ENCODE measurements at regions not wholly inside any gene's neighbourhood (a gene's known extent, or its start where the extent isn't known, plus 50 kb on each side); places are given as distances from the start of the nearest gene placed in this dataset.

DNA sequence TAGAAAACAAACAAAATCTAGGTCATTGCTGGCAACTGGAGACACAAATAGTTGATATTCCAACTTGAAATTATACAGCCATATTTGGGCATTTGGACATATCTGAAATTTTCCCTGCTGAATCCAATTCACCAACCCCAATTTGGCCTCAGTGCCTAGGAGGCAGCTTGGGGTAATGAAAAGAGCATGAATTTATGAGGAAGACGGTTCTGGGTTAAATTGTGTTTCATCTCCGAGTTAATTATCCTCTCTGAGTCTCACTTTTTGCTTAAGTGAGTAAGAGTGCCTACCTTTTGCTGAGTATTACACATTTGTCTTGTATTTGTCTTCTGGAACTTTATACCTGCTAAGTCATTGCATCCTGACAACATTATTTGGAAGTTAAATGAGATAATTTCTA is 1906.8 kb upstream of the PIK3C3 start:
- DNase-seq (ENCODE audit: low read depth): no peak
- TF ChIP-seq, protein P1, sequence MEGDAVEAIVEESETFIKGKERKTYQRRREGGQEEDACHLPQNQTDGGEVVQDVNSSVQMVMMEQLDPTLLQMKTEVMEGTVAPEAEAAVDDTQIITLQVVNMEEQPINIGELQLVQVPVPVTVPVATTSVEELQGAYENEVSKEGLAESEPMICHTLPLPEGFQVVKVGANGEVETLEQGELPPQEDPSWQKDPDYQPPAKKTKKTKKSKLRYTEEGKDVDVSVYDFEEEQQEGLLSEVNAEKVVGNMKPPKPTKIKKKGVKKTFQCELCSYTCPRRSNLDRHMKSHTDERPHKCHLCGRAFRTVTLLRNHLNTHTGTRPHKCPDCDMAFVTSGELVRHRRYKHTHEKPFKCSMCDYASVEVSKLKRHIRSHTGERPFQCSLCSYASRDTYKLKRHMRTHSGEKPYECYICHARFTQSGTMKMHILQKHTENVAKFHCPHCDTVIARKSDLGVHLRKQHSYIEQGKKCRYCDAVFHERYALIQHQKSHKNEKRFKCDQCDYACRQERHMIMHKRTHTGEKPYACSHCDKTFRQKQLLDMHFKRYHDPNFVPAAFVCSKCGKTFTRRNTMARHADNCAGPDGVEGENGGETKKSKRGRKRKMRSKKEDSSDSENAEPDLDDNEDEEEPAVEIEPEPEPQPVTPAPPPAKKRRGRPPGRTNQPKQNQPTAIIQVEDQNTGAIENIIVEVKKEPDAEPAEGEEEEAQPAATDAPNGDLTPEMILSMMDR (conservative IDR thresholded peaks at IDR 0.05; ENCODE audit: low read depth, low read length): no peak
- H3K4me3 ChIP-seq (ENCODE audit: low read depth, low read length): no peak overlapping the region

DNA sequence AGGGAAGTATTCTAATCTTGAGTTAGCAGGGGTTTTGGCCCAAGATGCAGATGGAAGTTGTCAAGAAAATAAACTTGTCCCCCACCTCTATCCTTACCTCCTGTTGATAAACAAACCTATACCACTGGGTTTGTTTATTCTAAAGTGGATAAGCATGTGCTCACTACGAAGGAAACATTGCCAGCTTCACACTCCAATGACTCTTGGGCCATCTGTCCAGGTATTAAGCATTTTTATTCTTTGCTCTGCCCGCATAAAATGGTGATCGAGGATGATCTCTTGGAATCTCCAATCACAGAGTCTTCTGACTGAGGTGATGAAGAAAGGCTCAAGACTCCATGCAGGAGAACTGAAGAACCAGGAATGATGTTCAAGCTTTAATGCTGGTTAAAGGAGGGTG is 1908.4 kb upstream of the PIK3C3 start:
- TF ChIP-seq, protein P1 (conservative IDR thresholded peaks at IDR 0.05; ENCODE audit: low read depth, low read length): no peak
- no peak overlapping the region for H3K4me3 ChIP-seq (ENCODE audit: low read depth, low read length)
- no peak for DNase-seq (ENCODE audit: low read depth)

DNA sequence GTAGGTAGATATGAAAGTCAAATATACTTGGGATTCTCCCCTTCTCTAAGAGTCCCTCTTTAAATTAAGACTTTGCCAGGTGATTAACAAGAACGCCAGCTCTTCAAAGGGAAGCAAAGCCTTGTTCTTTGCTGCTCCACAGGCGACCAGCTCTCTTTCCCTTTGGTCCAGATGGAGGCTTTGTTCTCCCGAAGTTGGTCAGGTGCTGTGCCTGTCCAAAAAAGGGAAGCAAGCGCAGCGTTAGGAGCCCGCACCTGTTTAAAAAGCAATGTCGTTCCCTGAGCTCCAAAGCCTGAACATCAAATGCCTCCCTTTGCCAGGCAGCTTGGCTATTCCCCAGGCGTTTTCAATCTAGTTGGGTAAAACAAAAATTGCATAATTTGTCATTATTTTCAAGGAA is 1913.1 kb upstream of the PIK3C3 start:
- TF ChIP-seq, protein P1 (conservative IDR thresholded peaks at IDR 0.05; ENCODE audit: low read depth, low read length): no peak
- no peak overlapping the region for H3K4me3 ChIP-seq (ENCODE audit: low read depth, low read length)
- DNase-seq (ENCODE audit: low read depth): no peak

DNA sequence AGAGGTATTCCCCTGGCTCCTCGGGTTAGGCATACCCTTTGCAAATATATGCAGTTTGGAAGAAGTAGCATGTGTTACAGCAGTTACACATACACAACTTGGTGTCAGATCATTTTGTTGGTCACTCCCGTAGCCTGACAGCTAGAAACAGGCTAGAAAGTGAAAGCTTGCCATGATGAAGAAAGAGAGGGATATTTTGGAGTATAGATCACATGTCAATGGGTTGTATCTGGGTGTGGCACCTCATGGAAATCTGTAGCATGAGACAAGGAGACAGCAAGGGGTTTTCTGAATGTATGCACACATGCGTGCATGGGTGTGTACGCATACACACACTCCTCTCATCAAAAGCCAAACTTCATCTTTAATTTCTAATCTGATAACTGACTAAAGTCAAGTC is 1914.5 kb upstream of the PIK3C3 start:
- H3K4me3 ChIP-seq (ENCODE audit: low read depth, low read length): no peak overlapping the region
- DNase-seq (ENCODE audit: low read depth): no peak
- TF ChIP-seq, protein P1 (conservative IDR thresholded peaks at IDR 0.05; ENCODE audit: low read depth, low read length): no peak

DNA sequence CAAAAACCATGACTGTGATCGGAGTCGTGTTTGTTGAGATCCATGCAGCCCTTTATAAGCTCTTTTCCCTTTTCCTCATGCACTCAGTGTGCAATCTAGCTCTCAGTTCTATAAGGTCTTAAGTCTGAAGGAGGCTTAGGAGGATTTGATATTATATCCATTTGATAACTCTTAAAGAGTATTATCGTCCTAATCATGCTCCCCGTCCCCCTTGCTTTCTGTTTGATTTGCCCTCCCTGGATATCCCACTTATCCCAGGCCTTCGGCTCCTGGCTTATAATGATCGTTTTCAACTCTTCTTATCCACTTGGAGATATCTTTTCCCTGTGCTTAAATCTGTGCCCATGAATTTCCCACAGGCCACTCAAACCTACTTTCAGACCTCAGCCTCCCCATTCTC is 1917.7 kb upstream of the PIK3C3 start:
- no peak for DNase-seq (ENCODE audit: low read depth)
- no peak overlapping the region for H3K4me3 ChIP-seq (ENCODE audit: low read depth, low read length)
- TF ChIP-seq, protein P1 (conservative IDR thresholded peaks at IDR 0.05; ENCODE audit: low read depth, low read length): no peak

DNA sequence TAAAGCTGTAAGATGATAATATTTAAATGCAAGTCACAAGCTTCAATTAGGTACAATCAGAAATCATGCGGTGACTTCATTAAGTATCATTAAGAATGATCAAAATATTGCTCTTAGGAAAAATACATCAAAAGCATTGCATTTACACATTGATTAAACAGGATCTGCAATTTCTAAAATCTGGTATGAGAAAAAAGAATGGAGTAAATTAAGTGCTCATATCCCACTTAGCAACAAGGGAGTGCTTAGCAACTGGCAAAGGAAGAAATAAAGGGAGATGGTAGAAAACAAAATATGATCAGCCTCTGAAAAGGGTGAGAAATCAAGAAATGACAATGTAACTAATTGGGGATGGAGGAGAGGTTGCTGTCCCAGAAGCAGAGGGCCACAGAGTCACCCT is 1918.2 kb upstream of the PIK3C3 start:
- no peak overlapping the region for H3K4me3 ChIP-seq (ENCODE audit: low read depth, low read length)
- TF ChIP-seq, protein P1 (conservative IDR thresholded peaks at IDR 0.05; ENCODE audit: low read depth, low read length): no peak
- no peak for DNase-seq (ENCODE audit: low read depth)

DNA sequence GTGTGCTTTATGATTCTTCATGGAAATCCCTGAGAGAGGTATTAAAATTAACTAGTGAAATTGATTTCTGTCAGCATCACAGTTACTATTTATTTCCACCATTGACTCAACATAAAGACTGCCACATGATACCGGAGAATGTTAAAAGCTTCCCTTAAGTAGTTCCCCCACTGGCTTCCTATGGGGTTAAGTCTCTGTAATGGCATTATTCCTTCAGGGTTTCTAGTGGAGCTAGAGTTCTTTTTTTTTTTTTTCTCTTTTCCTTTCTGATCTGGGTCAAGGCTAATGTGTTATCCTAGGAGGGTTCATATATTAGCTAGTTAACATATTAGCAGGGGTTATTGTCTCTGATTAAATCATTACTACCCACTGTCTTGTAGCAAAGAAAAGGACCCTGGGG is 1919.1 kb upstream of the PIK3C3 start:
- no peak overlapping the region for H3K4me3 ChIP-seq (ENCODE audit: low read depth, low read length)
- TF ChIP-seq, protein P1 (conservative IDR thresholded peaks at IDR 0.05; ENCODE audit: low read depth, low read length): no peak
- DNase-seq (ENCODE audit: low read depth): no peak
